ENCODE measurements at regions not wholly inside any gene's neighbourhood (a gene's known extent, or its start where the extent isn't known, plus 50 kb on each side); places are given as distances from the start of the nearest gene placed in this dataset.

- Mint-ChIP-seq H3K27me3 (peaks cover 23% of the 10 kb centered on the region), H3K9me3 (ENCODE audit: low read depth) (no peaks in the 10 kb centered on the region), H3K27ac (no peak overlapping the region), H3K36me3 (no peaks in the 10 kb centered on the region), H3K4me1 (ENCODE audit: low read depth) (peaks cover 34% of the 10 kb centered on the region), H3K4me3 (no peak overlapping the region)
Observed at GRCh38 chr3:10601151-10601856, 95.9 kb upstream of the ATP2B2 start.

GRCh38 chr3:10601857-10602230 is 96.5 kb upstream of the ATP2B2 start:
- Mint-ChIP-seq H3K27me3 (peaks cover 26% of the 10 kb centered on the region), H3K4me1 (ENCODE audit: low read depth) (peaks cover 34% of the 10 kb centered on the region), H3K9me3 (ENCODE audit: low read depth) (no peaks in the 10 kb centered on the region), H3K4me3 (no peak overlapping the region), H3K36me3 (no peaks in the 10 kb centered on the region), H3K27ac (no peak overlapping the region)

- H3K36me3 Mint-ChIP-seq, result no peaks in the 10 kb centered on the region
- peaks cover 34% of the 10 kb centered on the region for H3K4me1 Mint-ChIP-seq (ENCODE audit: low read depth)
- H3K27ac Mint-ChIP-seq, result no peak overlapping the region
- no peaks in the 10 kb centered on the region for H3K9me3 Mint-ChIP-seq (ENCODE audit: low read depth)
- peaks cover 26% of the 10 kb centered on the region for H3K27me3 Mint-ChIP-seq
- H3K4me3 Mint-ChIP-seq, result no peak overlapping the region
Observed at GRCh38 chr3:10602271-10602670, 96.9 kb upstream of the ATP2B2 start.

- Mint-ChIP-seq H3K36me3 (no peaks in the 10 kb centered on the region), H3K27me3 (peaks cover 23% of the 10 kb centered on the region), H3K9me3 (ENCODE audit: low read depth) (no peaks in the 10 kb centered on the region), H3K4me1 (ENCODE audit: low read depth) (peaks cover 34% of the 10 kb centered on the region), H3K4me3 (peak overlapping the region; percentile 35), H3K27ac (no peak overlapping the region)
Observed at GRCh38 chr3:10602769-10603768, 97.7 kb upstream of the ATP2B2 start.

GRCh38 chr3:10609134-10609533 is 103.7 kb upstream of the ATP2B2 start:
- Mint-ChIP-seq H3K9me3 (ENCODE audit: low read depth) (peaks cover 7% of the 10 kb centered on the region), H3K4me1 (ENCODE audit: low read depth) (peaks cover 10% of the 10 kb centered on the region), H3K27ac (no peak overlapping the region), H3K36me3 (peaks cover 10% of the 10 kb centered on the region), H3K27me3 (peaks cover 24% of the 10 kb centered on the region), H3K4me3 (no peak overlapping the region)

GRCh38 chr3:10614168-10614567 is 108.8 kb upstream of the ATP2B2 start:
- Mint-ChIP-seq H3K4me3 (no peak overlapping the region), H3K36me3 (peaks cover 10% of the 10 kb centered on the region), H3K27me3 (peaks cover 16% of the 10 kb centered on the region), H3K27ac (no peak overlapping the region), H3K9me3 (ENCODE audit: low read depth) (peaks cover 7% of the 10 kb centered on the region), H3K4me1 (ENCODE audit: low read depth) (no peaks in the 10 kb centered on the region)

GRCh38 chr3:10615715-10616114 is 110.3 kb upstream of the ATP2B2 start:
- Mint-ChIP-seq H3K36me3 (peaks cover 10% of the 10 kb centered on the region), H3K4me1 (ENCODE audit: low read depth) (no peaks in the 10 kb centered on the region), H3K27me3 (peaks cover 16% of the 10 kb centered on the region), H3K27ac (no peak overlapping the region), H3K4me3 (no peak overlapping the region), H3K9me3 (ENCODE audit: low read depth) (peaks cover 7% of the 10 kb centered on the region)

- peaks cover 10% of the 10 kb centered on the region for H3K36me3 Mint-ChIP-seq
- no peak overlapping the region for H3K4me3 Mint-ChIP-seq
- peaks cover 7% of the 10 kb centered on the region for H3K9me3 Mint-ChIP-seq (ENCODE audit: low read depth)
- no peaks in the 10 kb centered on the region for H3K4me1 Mint-ChIP-seq (ENCODE audit: low read depth)
- no peak overlapping the region for H3K27ac Mint-ChIP-seq
- peaks cover 14% of the 10 kb centered on the region for H3K27me3 Mint-ChIP-seq
Observed at GRCh38 chr3:10616321-10616720, 110.9 kb upstream of the ATP2B2 start.

GRCh38 chr3:10619989-10620832 is 114.8 kb upstream of the ATP2B2 start:
- Mint-ChIP-seq H3K9me3 (ENCODE audit: low read depth) (no peaks in the 10 kb centered on the region), H3K4me1 (ENCODE audit: low read depth) (no peaks in the 10 kb centered on the region), H3K27me3 (peaks cover 7% of the 10 kb centered on the region), H3K36me3 (no peaks in the 10 kb centered on the region), H3K4me3 (no peak overlapping the region), H3K27ac (no peak overlapping the region)

GRCh38 chr3:10620833-10621082 is 115.4 kb upstream of the ATP2B2 start:
- Mint-ChIP-seq H3K4me1 (ENCODE audit: low read depth) (no peaks in the 10 kb centered on the region), H3K4me3 (no peak overlapping the region), H3K27ac (no peak overlapping the region), H3K36me3 (no peaks in the 10 kb centered on the region), H3K27me3 (peaks cover 7% of the 10 kb centered on the region), H3K9me3 (ENCODE audit: low read depth) (no peaks in the 10 kb centered on the region)

- Mint-ChIP-seq H3K36me3 (no peaks in the 10 kb centered on the region), H3K9me3 (ENCODE audit: low read depth) (no peaks in the 10 kb centered on the region), H3K4me1 (ENCODE audit: low read depth) (no peaks in the 10 kb centered on the region), H3K27me3 (peaks cover 3% of the 10 kb centered on the region), H3K27ac (no peak overlapping the region), H3K4me3 (no peak overlapping the region)
Observed at GRCh38 chr3:10623578-10624275, 118.3 kb upstream of the ATP2B2 start.

GRCh38 chr3:10625323-10625722 is 119.9 kb upstream of the ATP2B2 start:
- no peaks in the 10 kb centered on the region for H3K27me3 Mint-ChIP-seq
- H3K27ac Mint-ChIP-seq, result no peak overlapping the region
- H3K9me3 Mint-ChIP-seq (ENCODE audit: low read depth), result no peaks in the 10 kb centered on the region
- H3K4me3 Mint-ChIP-seq, result no peak overlapping the region
- H3K36me3 Mint-ChIP-seq, result no peaks in the 10 kb centered on the region
- H3K4me1 Mint-ChIP-seq (ENCODE audit: low read depth), result no peaks in the 10 kb centered on the region

GRCh38 chr3:10627884-10628572 is 122.6 kb upstream of the ATP2B2 start:
- Mint-ChIP-seq H3K27me3 (peaks cover under 1% of the 10 kb centered on the region), H3K4me1 (ENCODE audit: low read depth) (no peaks in the 10 kb centered on the region), H3K27ac (no peak overlapping the region), H3K4me3 (no peak overlapping the region), H3K36me3 (no peaks in the 10 kb centered on the region), H3K9me3 (ENCODE audit: low read depth) (no peaks in the 10 kb centered on the region)

Data from activated naive CD8-positive, alpha-beta T cell (primary cell).